GM19328 (cell line): ENCODE measurements at regions not wholly inside any gene's neighbourhood (a gene's known extent, or its start where the extent isn't known, plus 50 kb on each side); places are given as distances from the start of the nearest gene placed in this dataset.
"Not testable (repeated sequence)": the region's sequence is repeated elsewhere in the genome, so short reads cannot be mapped to it uniquely, and the experiment has no call there.

Experiments
- ATAC-seq: cut with Tn5 transposase; IDR thresholded peaks from one replicate; pipeline ENCODE4 v1.9.1; 2021; ENCODE audit warnings: mild to moderate bottlenecking, moderate library complexity; ENCODE audit not compliant: unreplicated experiment

DNA sequence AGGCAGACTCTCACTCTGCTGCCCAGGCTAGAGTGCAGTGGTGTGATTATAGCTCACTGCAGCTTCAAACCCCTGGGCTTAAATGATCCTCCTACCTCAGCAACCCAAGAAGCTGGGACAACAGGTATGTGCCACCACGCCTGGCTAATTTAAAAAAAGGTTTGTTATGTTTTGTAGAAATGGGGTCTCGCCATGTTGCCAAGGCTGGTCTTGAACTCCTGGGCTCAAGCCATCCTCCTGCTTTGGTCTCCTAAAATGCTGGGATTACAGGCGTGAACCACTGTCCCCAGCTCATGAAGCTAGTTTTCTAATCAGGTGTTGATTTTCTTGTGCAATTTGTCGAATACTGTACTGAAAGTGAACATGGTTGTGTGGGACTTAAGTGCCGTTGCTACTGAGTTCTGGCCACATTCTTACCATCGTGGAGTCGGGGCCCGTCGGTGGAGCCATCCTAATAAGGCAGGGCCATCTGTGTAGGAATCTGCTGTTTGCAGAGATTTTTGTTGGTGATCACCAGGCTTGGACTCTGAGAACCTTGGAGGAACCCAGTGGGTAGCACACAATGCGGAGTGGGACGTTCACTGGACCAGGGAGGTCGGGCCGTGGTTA is 193.2 kb downstream of the GOLGA6L6 start:
- no peak for ATAC-seq

GRCh38 chr15:20346082-20346805 is 195.4 kb downstream of the GOLGA6L6 start:
- ATAC-seq, result no peak

DNA sequence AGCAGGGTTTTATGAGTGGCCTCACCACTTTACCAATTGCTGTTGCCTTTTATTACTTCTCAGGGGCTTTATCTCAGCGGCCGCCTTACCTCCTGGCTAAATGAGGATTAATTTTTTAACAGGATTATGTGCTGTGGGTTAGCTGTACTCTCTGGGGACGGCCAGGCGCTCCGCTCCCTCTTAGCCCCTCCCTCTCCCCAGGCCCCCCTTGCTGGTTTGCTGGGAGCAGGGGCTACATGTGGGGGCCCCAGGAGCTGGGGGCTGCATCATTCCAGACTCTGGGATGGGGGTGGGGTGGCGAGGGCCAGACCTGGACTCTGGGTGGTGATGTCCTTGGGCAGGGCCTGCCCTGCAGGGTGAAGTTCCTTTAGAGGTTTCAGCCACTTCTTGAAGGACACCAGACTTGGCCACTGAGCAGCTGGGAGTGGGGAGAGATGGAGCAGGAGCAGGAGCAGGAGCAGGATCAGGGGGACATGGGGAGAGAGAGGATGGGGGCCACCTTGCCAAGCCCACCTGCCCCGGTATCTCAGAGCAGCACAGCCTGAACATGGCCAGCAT is 196.1 kb downstream of the GOLGA6L6 start:
- ATAC-seq, result no peak

DNA sequence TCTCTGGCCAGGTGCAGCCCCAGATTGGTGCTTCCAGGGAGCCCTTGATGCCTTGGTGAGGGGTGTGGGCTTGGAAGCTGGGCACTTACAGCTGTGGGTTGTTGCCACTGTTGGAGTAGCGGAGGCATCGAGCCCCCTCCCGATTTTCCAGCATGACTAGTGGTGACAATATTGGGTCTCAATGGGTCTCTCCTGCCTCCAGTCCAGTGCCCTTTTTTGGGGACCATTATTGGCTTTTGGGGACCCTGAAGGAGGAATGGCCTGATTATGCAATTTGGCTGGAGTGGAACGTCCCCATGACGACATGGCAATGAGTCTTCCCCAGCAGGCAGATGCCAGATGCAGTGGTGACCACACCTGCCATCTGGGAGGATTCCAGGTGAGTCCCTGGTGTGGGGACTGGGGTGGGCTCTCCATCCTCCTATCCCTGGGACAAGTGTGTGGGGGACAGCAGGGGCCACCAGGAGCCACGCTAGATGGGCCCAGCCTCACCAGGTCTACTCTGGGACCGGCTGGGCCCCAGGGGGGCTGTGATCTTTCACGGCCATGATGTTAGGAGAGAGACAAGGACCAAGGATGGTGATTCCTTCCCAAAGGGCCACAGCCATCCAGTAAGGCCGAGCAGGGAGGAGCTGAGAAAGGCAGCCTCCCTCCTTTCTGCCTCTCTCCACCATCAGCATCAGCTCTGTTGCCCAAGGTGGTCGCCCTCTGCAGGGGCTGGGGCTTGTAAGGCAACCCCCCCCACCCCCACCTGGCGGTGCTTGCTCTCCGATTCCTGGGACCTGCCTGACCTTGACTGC is 196.8 kb downstream of the GOLGA6L6 start:
- no peak for ATAC-seq

GRCh38 chr15:20343395-20344211 is 198.0 kb downstream of the GOLGA6L6 start:
- not testable (repeated sequence) for ATAC-seq

GRCh38 chr15:20342601-20343394 is 198.8 kb downstream of the GOLGA6L6 start:
- not testable (repeated sequence) for ATAC-seq

GRCh38 chr15:20341901-20342600 is 199.5 kb downstream of the GOLGA6L6 start:
- no peak for ATAC-seq

- no peak for ATAC-seq
Observed at GRCh38 chr15:20340931-20341661, 200.5 kb downstream of the GOLGA6L6 start.

DNA sequence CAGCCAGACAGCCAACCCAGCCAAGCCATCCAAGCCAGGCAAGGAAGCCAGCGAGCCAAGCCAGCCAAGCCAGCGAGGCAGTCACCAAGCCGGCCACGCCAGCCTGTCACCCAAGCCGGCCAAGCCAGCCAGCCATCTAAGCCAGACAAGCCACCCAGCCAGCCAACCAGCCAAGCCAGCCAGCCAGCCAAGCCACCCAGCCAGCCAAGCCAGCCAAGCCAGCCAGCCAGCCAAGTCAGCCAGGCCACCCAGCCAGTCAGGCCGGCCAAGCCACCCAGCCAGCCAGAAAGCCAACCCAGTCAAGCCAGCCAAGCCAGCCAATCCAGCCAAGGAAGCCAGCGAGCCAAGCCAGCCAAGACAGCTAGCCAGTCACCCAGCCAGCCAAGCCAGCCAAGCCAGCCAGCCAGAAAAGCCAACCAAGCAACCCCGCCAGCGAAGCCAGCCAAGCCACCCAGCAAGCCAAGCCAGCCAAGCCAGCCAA is 201.2 kb downstream of the GOLGA6L6 start:
- no peak for ATAC-seq

- ATAC-seq, result not testable (repeated sequence)
Observed at GRCh38 chr15:20339086-20339791, 202.4 kb downstream of the GOLGA6L6 start.

- not testable (repeated sequence) for ATAC-seq
Observed at GRCh38 chr15:20338671-20339070, 202.9 kb downstream of the GOLGA6L6 start.

- not testable (repeated sequence) for ATAC-seq
Observed at GRCh38 chr15:20337238-20337637, 204.4 kb downstream of the GOLGA6L6 start.

DNA sequence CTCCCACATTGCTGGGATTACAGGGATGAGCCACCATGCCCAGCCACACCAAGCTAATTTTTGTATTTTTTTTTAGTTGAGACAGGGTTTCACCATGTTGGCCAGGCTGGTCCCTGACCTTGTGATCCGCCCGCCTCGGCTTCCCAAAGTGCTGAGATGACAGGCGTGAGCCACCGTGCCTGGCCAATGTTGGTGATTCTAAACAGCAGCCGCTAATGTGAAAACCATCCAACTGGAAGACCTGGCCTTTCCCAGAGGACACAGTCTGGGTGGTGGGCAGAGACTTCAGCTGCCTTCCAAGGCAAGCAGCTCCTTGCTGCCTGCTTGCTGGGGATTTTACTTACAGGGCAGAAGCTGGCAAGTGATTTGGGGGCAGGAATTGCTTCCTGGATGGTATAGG is 207.1 kb downstream of the GOLGA6L6 start:
- ATAC-seq, result not testable (repeated sequence)

GRCh38 chr15:20325751-20326150 is 215.8 kb downstream of the GOLGA6L6 start:
- ATAC-seq, result not testable (repeated sequence)

DNA sequence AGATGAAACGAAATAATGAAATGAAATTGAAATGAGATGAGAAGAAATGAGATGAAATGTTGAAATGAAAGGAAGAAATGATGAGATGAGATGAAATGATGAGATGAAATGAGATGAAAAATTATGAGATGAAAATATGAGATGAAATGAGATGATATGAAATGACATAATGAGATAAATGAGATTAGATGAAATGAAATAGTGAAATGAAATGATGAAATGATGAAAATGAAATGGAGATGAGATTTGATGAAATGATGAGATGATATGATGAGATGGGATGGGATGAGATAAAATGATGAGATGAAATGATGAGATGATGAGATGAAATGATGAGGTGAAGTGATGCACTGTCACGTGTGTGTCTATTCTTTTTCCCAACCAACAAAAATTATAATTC is 224.5 kb downstream of the GOLGA6L6 start:
- ATAC-seq, result not testable (repeated sequence)

DNA sequence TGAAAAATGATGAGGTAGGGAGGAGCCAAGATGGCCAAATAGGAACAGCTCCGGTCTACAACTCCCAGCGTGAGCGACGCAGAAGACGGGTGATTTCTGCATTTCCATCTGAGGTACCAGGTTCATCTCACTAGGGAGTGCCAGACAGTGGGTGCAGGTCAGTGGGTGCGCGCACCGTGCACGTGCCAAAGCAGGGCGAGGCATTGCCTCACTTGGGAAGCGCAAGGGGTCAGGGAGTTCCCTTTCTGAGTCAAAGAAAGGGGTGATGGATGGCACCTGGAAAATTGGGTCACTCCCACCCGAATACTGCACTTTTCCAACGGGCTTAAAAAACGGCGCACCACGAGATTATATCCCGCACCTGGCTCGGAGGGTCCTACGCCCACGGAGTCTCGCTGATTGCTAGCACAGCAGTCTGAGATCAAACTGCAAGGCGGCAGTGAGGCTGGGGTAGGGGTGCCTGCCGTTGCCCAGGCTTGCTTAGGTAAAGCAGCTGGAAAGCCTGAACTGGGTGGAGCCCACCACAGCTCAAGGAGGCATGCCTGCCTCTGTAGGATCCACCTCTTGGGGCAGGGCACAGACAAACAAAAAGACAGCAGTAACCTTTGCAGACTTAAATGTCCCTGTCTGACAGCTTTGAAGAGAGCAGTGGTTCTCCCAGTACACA is 230.5 kb downstream of the GOLGA6L6 start:
- ATAC-seq, result not testable (repeated sequence)

DNA sequence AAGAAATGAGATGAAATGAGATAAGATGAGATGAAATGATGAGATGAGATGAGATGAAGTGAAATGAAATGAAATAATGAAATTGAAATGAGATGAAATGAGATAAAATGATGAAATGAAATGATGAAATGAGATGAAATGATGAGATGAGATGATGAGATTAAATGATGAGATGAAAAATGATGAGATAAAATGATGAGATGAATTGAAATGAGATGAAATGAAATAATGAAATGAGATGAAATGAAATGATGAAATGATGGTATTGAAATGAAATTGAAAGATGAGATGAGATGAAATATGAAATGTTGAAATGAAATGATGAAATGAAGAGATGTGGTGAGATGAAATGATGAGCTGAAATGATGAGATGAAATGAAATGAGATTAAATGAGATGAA is 231.0 kb downstream of the GOLGA6L6 start:
- ATAC-seq, result no peak
